ENCODE measurements at regions not wholly inside any gene's neighbourhood (a gene's known extent, or its start where the extent isn't known, plus 50 kb on each side); places are given as distances from the start of the nearest gene placed in this dataset.

DNA sequence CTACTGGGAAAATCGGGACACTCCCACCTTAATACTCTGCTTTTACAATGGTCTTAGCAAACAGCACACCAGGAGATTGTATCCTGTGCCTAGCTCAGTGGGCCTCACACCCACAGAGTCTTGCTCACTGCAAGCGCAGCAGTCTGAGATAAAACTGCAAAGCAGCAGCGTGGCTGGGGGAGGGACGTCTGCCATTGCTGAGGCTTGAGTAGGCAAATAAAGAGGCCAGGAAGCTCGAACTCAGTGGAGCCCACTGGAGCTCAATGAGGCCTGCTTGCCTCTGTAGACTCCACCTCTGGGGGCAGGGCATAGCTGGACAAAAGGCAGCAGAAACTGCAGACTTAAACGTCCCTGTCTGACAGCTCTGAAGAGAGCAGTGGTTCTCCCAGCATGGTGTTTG is 1169.1 kb upstream of the EPHA6 start (continued):
- no peak for TF ChIP-seq JUN (IDR thresholded peaks at IDR 0.05; ENCODE audit: borderline replicate concordance, low read depth, low read length)
- TF ChIP-seq JUN (CRISPR knock-in tag; IDR thresholded peaks at IDR 0.05; ENCODE audit: borderline replicate concordance): no peak
- no peak for TF ChIP-seq HLTF (IDR thresholded peaks at IDR 0.05)
- TF ChIP-seq NUFIP1 (IDR thresholded peaks at IDR 0.05; ENCODE audit: partially characterized antibody): no peak
- TF ChIP-seq SMAD1 (IDR thresholded peaks at IDR 0.05; ENCODE audit: low read depth, low read length, partially characterized antibody): no peak
- no peak for TF ChIP-seq ZBED1 (IDR thresholded peaks at IDR 0.05)
- no peak for TF ChIP-seq ZNF282 (CRISPR knock-in tag; IDR thresholded peaks at IDR 0.05)
- TF ChIP-seq CHCHD3 (CRISPR knock-in tag; IDR thresholded peaks at IDR 0.05): no peak
- no peak for TF ChIP-seq RBM39 (optimal IDR thresholded peaks at IDR 0.05; ENCODE audit: low read depth, low read length)
- TF ChIP-seq RUNX1 (IDR thresholded peaks at IDR 0.05; ENCODE audit: low read depth): no peak
- TF ChIP-seq NCOA2 (IDR thresholded peaks at IDR 0.05; ENCODE audit: partially characterized antibody in 2 of 2): no peak
- no peak for TF ChIP-seq ZNF561 (CRISPR knock-in tag; conservative IDR thresholded peaks at IDR 0.05)

DNA sequence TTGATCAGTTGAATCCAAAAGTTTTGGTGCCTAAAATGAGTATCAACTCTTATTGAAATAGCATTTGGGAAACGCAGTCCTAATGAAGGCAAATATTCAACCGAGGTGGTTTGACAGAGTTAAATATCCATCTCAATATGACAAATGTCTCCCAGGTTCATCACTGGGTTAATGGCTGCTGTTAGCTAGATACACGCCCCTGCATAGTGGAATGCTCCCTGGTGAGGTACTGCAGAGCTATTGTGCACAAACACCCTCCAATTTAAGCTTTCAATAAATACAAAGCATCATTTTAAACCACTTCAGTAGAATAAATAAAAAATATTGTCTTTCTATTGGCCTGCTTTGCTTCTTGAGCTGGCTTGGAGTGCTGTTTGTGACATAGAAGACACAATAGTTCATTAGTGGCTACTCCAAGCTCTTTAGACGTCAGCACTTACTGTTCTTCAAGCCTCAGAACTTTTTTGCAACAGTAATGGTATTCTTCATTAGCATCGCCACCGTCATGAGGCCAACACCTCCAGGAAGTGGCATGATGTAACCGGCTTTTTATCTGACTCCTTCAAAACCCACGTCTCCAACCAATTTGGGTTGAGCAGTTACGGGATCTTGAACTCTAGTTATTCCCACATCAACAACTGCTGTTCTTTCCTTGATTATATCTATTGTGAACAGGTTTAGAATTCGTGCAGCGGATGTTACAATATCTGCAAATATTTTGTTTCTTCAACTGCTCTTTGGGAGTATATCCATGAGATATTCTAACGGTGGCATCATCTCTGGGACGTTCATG is 1159.6 kb upstream of the EPHA6 start:
- ATAC-seq (no peak), DNase-seq (ENCODE audit: extremely low read depth in 1 of 4, low spot score in 3 of 4) (no peak), FAIRE-seq (no peak)
- H3K9ac ChIP-seq (ENCODE audit: insufficient read depth in 1 of 2, low read depth in 2 of 2, low read length in 2 of 2): no peak overlapping the region
- WGBS (ENCODE audit: insufficient coverage, low coverage, missing lambda C conversion rate): 0% methylated on average over 12 of the region's 13 CpGs
- H3K79me2 ChIP-seq (ENCODE audit: control insufficient read depth, insufficient read depth, low read length): no peaks in the 10 kb centered on the region
- no TSS peak for BruUV-seq (replicated peaks)
- H3K9me1 ChIP-seq (ENCODE audit: control insufficient read depth, insufficient read depth, low read length): no peaks in the 10 kb centered on the region
- POLR2A ChIA-PET: no interaction called here
- H3K27me3 ChIP-seq (ENCODE audit: control insufficient read depth in 2 of 2, insufficient read depth in 2 of 2, low read length in 2 of 2): no peaks in the 10 kb centered on the region
- no peaks in the 10 kb centered on the region for H3K36me3 ChIP-seq (ENCODE audit: control insufficient read depth, insufficient read depth, low read length)
- no peak overlapping the region for H3K4me2 ChIP-seq (ENCODE audit: insufficient read depth, low read length)
- intact Hi-C loops (cut with micrococcal nuclease) (no loop called here), in situ Hi-C loops (cut with MboI) (no loop called here)
- TF ChIP-seq ARNT (IDR thresholded peaks at IDR 0.05): no peak
- no peak for TF ChIP-seq U2AF2 (optimal IDR thresholded peaks at IDR 0.05; ENCODE audit: low read depth, low read length)
- no peak for TF ChIP-seq ZNF79 (CRISPR knock-in tag; IDR thresholded peaks at IDR 0.05; ENCODE audit: low read depth)
- no peak for TF ChIP-seq MAFG (tag; conservative IDR thresholded peaks at IDR 0.05)
- TF ChIP-seq RERE (CRISPR knock-in tag; IDR thresholded peaks at IDR 0.05; ENCODE audit: borderline replicate concordance): no peak
- TF ChIP-seq RBM22 (IDR thresholded peaks at IDR 0.05; ENCODE audit: low read depth, low read length, poor library complexity, severe bottlenecking): no peak
- CTCF ChIA-PET (ENCODE audit: low intra/inter-chr PET ratio): no interaction called here
- no peak overlapping the region for H3K4me3 ChIP-seq
- no peaks in the 10 kb centered on the region for H4K20me1 ChIP-seq (replicated peaks; ENCODE audit: control insufficient read depth, insufficient read depth, low read length)
- no peak overlapping the region for H3K27ac ChIP-seq (ENCODE audit: extremely low read depth, low read depth, low read length)
- no peaks in the 10 kb centered on the region for H3K9me3 ChIP-seq (replicated peaks; ENCODE audit: control insufficient read depth, insufficient read depth, low read depth, low read length)
- no peak overlapping the region for H2AFZ ChIP-seq (ENCODE audit: low read depth, low read length)
- no peaks in the 10 kb centered on the region for H3K4me1 ChIP-seq (replicated peaks in 1 of 2; ENCODE audit: control insufficient read depth in 2 of 2, insufficient read depth in 2 of 2, low read length in 2 of 2)

All from K562 (cell line).